ENCODE measurements at regions not wholly inside any gene's neighbourhood (a gene's known extent, or its start where the extent isn't known, plus 50 kb on each side); places are given as distances from the start of the nearest gene placed in this dataset.
A peak's percentile ranks its signal among the peaks of the same experiment; 100 is the strongest.
"Not testable (repeated sequence)": the region's sequence is repeated elsewhere in the genome, so short reads cannot be mapped to it uniquely, and the experiment has no call there.

GRCh38 chr18:14606546-14606945 lies 63.1 kb upstream of the POTEC start:
- peak; percentile 72 for FAIRE-seq

GRCh38 chr18:14607360-14607759 lies 64.0 kb upstream of the POTEC start:
- not testable (repeated sequence) for FAIRE-seq

GRCh38 chr18:14612422-14612821 lies 69.0 kb upstream of the POTEC start:
- not testable (repeated sequence) for FAIRE-seq

- FAIRE-seq = not testable (repeated sequence)
These were observed 71.1 kb upstream of the POTEC start for GRCh38 chr18:14614485-14614884.

- FAIRE-seq = not testable (repeated sequence)
These were observed 83.9 kb upstream of the POTEC start for GRCh38 chr18:14627336-14627735.

- not testable (repeated sequence) for FAIRE-seq
These were observed 85.1 kb upstream of the POTEC start for GRCh38 chr18:14628323-14628978.

- not testable (repeated sequence) for FAIRE-seq
These were observed 85.6 kb upstream of the POTEC start for GRCh38 chr18:14628979-14629325.

- not testable (repeated sequence) for FAIRE-seq
These were observed 89.6 kb upstream of the POTEC start for GRCh38 chr18:14632976-14633375.

GRCh38 chr18:14638008-14638407 lies 94.6 kb upstream of the POTEC start:
- FAIRE-seq = not testable (repeated sequence)

GRCh38 chr18:14641121-14641520 lies 97.7 kb upstream of the POTEC start:
- FAIRE-seq = not testable (repeated sequence)

- not testable (repeated sequence) for FAIRE-seq
These were observed 100.4 kb upstream of the POTEC start for GRCh38 chr18:14643715-14644290.

- FAIRE-seq = not testable (repeated sequence)
These were observed 54.9 kb upstream of the ANKRD30B start for GRCh38 chr18:14693051-14693450.

GRCh38 chr18:14693882-14694281 lies 54.1 kb upstream of the ANKRD30B start:
- not testable (repeated sequence) for FAIRE-seq

GRCh38 chr18:14698006-14698405 lies 50.0 kb upstream of the ANKRD30B start:
- not testable (repeated sequence) for FAIRE-seq
